HepG2 (cell line): ENCODE measurements at regions not wholly inside any gene's neighbourhood (a gene's known extent, or its start where the extent isn't known, plus 50 kb on each side); places are given as distances from the start of the nearest gene placed in this dataset.

Experiments used
- ATAC-seq: fragments of 200-7000 bp; cut with Tn5 transposase; 3 replicates; pipeline ENCODE4 v1.9.1; 2020; ENCODE audit warnings: mild to moderate bottlenecking, moderate library complexity
- BruUV-seq: library from RNA; stranded (reverse); fragments of 400-500 nt; replicated peaks from 2 replicates; lab custom pipeline; 2021; lab: Mats Ljungman, UMichigan
- CTCF ChIA-PET: fragments of 300-600 bp; formaldehyde crosslinking; extraction: SDS; loops from one replicate; lab custom pipeline; 2021; ENCODE audit warnings: low total read pairs, inconsistent platforms, low intra/inter-chr PET ratio; lab: Yijun Ruan, JAX
- POLR2A ChIA-PET: fragments of 350-600 bp; sonication (Branson Sonifier 250); formaldehyde crosslinking; loops from one replicate; lab custom pipeline; 2020; ENCODE audit warnings: antibody characterized with exemption, inconsistent platforms; lab: Yijun Ruan, JAX
- DNase-seq: peaks from one replicate; pipeline ENCODE4 v3.0.0-alpha.2; 2015; ENCODE audit warnings: low spot score
- FAIRE-seq: peaks from 3 replicates; lab custom pipeline; 2011; peaks lifted over from hg19 to GRCh38; lab: Jason Lieb, UNC
- H2AFZ ChIP-seq: one replicate; pipeline ENCODE4 v1.6.1; 2011; ENCODE audit warnings: low read length, inconsistent platforms
- H3K27ac ChIP-seq: fragments of 300-600 bp; 3 replicates; pipeline ENCODE4 v1.8.0; 2011; ENCODE audit warnings: mixed run types, mild to moderate bottlenecking, mixed read lengths, low read length, inconsistent platforms; ENCODE audit not compliant: insufficient read depth; ENCODE audit errors: extremely low read length
- H3K27me3 ChIP-seq, 2 experiments: fragments of 200-600 bp in 1 of 2; 2 replicates in 1 of 2; 3 replicates in 1 of 2; pipeline versions ENCODE4 v1.6.0 to v1.8.0; 2011; ENCODE audit warnings: low read length in 2 of 2, mild to moderate bottlenecking in 2 of 2, moderate library complexity in 2 of 2, inconsistent platforms in 1 of 2; ENCODE audit not compliant: insufficient read depth in 2 of 2, control insufficient read depth in 1 of 2
- H3K36me3 ChIP-seq, 2 experiments: fragments of 200-600 bp in 1 of 2; replicated peaks in 1 of 2; 2 replicates in 1 of 2; 3 replicates in 1 of 2; pipeline versions ENCODE4 v1.5.1 to v1.8.0; 2011; ENCODE audit warnings: low read length in 2 of 2, inconsistent platforms in 1 of 2; ENCODE audit not compliant: insufficient read depth in 2 of 2, control insufficient read depth in 1 of 2
- H3K4me1 ChIP-seq: 2 replicates; pipeline ENCODE4 v1.5.1; 2012; ENCODE audit warnings: low read length, inconsistent platforms; ENCODE audit not compliant: insufficient read depth
- H3K4me2 ChIP-seq: 2 replicates; pipeline ENCODE4 v1.6.0; 2011; ENCODE audit warnings: low read depth, low read length, inconsistent platforms
- H3K4me3 ChIP-seq, 3 experiments: fragments of 200-600 bp in 1 of 3; sonication (generic), shearing (Covaris generic) in 1 of 3; replicated peaks in 1 of 3; 2 replicates each; pipeline ENCODE4 v1.5.1; 2011 to 2016; ENCODE audit warnings: low read length in 3 of 3, inconsistent platforms in 2 of 3, low read depth in 2 of 3, mild to moderate bottlenecking in 2 of 3, control low read depth in 1 of 3, mixed read lengths in 1 of 3; ENCODE audit not compliant: insufficient read depth in 1 of 3
- H3K79me2 ChIP-seq: one replicate; pipeline ENCODE4 v1.6.1; 2011; ENCODE audit warnings: low read length, inconsistent platforms; ENCODE audit not compliant: insufficient read depth
- H3K9ac ChIP-seq: 2 replicates; pipeline ENCODE4 v1.6.0; 2011; ENCODE audit warnings: mild to moderate bottlenecking, low read depth, low read length, inconsistent platforms; ENCODE audit not compliant: insufficient read depth
- H3K9me3 ChIP-seq: 2 replicates; pipeline ENCODE4 v1.5.1; 2012; ENCODE audit warnings: mild to moderate bottlenecking, low read length
- H4K20me1 ChIP-seq: 2 replicates; pipeline ENCODE4 v1.6.0; 2011; ENCODE audit warnings: inconsistent platforms, mild to moderate bottlenecking, low read length, moderate library complexity; ENCODE audit not compliant: insufficient read depth
- KDM2A ChIP-seq: sonication (generic); formaldehyde crosslinking; IDR thresholded peaks from 2 replicates; pipeline ENCODE4 v1.4.0; 2020; ENCODE audit warnings: low read depth, missing genetic modification reagents, borderline replicate concordance
- MAFK ChIP-seq, 2 experiments: IDR thresholded peaks in 1 of 2; conservative IDR thresholded peaks in 1 of 2; 2 replicates each; pipeline ENCODE4 v1.6.1; 2011; ENCODE audit warnings: improper control_type of control experiment in 2 of 2, low read length in 2 of 2
- NBN ChIP-seq: fragments of 450-650 bp; conservative IDR thresholded peaks from 2 replicates; pipeline ENCODE4 v1.6.1; 2017
- NONO ChIP-seq, 2 experiments: fragments of 450-650 bp in 1 of 2; sonication (generic) in 1 of 2; formaldehyde crosslinking in 1 of 2; IDR thresholded peaks in 1 of 2; conservative IDR thresholded peaks in 1 of 2; 2 replicates each; pipeline versions ENCODE4 v1.6.1 to v1.8.0; 2017 to 2022; ENCODE audit warnings: mild to moderate bottlenecking in 1 of 2, missing genetic modification reagents in 1 of 2, moderate library complexity in 1 of 2
- NR0B2 ChIP-seq: sonication (generic); formaldehyde crosslinking; IDR thresholded peaks from 2 replicates; pipeline ENCODE4 v1.4.0; 2020; ENCODE audit warnings: mild to moderate bottlenecking, missing genetic modification reagents
- RBM22 ChIP-seq: fragments of 200-400 bp; formaldehyde crosslinking; optimal IDR thresholded peaks from 2 replicates; pipeline ENCODE3; 2017; ENCODE audit warnings: mild to moderate bottlenecking, low read length, moderate library complexity
- ZBTB33 ChIP-seq: sonication (generic); formaldehyde crosslinking; IDR thresholded peaks from 2 replicates; pipeline ENCODE4 v1.4.0; 2020; ENCODE audit warnings: missing genetic modification reagents
- ZNF335 ChIP-seq: sonication (generic); formaldehyde crosslinking; IDR thresholded peaks from 2 replicates; pipeline ENCODE4 v1.4.0; 2020; ENCODE audit warnings: missing genetic modification reagents
- ZNF343 ChIP-seq: sonication (generic); formaldehyde crosslinking; IDR thresholded peaks from 2 replicates; pipeline ENCODE4 v1.4.0; 2020; ENCODE audit warnings: mild to moderate bottlenecking, missing genetic modification reagents
- ZNF556 ChIP-seq: sonication (generic); formaldehyde crosslinking; IDR thresholded peaks from 2 replicates; pipeline ENCODE4 v1.4.0; 2020; ENCODE audit warnings: mild to moderate bottlenecking, missing genetic modification reagents, borderline replicate concordance
- ZNF562 ChIP-seq: sonication (generic); formaldehyde crosslinking; IDR thresholded peaks from 2 replicates; pipeline ENCODE4 v1.8.0; 2022; ENCODE audit warnings: missing genetic modification reagents, borderline replicate concordance
- ZNF879 ChIP-seq: sonication (generic); formaldehyde crosslinking; IDR thresholded peaks from 2 replicates; pipeline ENCODE4 v1.8.1; 2023; ENCODE audit warnings: missing genetic modification reagents
- whole genome bisulfite sequencing: methylation state at CpG from one replicate; pipeline ENCODE4 v1.1.6; 2017; ENCODE audit warnings: low lambda C conversion rate; 5-methylcytosine and 5-hydroxymethylcytosine counted together
- in situ Hi-C: cut with HindIII; loops from 2 replicates; pipeline ENCODE4 v1.10.0; 2017; ENCODE audit warnings: low pct_unique_long_range_greater_than_20kb; ENCODE audit not compliant: extremely low pct_ligation_motif_present
- intact Hi-C: fragments of 100-400 bp; cut with micrococcal nuclease; formaldehyde crosslinking; loops from one replicate; pipeline ENCODE4 v1.10.0; 2022; ENCODE audit not compliant: unreplicated experiment
- TF ChIP-seq, protein P1 (sequence below): sonication (generic); formaldehyde crosslinking; IDR thresholded peaks from 2 replicates; pipeline ENCODE4 v1.8.0; 2022; ENCODE audit warnings: missing genetic modification reagents, mild to moderate bottlenecking, inconsistent platforms, borderline replicate concordance
- TF ChIP-seq, protein P2 (sequence below): sonication (generic); formaldehyde crosslinking; conservative IDR thresholded peaks from 2 replicates; pipeline ENCODE4 v1.8.0; 2022; ENCODE audit warnings: mild to moderate bottlenecking, moderate library complexity, missing genetic modification reagents

DNA sequence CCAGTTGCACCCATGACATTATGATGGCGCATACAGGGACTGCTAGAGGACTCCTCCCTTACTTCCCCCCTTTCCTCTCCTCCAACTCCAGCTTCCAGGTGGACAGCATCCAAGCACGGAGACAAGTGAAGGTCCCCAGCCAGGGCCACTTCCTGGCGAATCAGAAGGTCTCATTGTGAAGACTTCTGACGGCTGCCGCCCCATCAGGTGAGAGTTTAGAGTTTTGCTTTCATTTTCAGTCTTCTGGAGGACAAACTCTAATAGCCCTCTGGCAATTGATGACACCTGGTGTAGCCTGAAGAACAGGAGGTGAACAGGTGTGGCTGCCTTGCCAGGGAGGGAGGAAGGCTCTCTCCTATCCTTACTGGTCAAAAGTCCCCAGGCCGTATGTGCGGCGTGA, 77.3 kb upstream of the KCNH7 start:
- Histone ChIP-seq H2AFZ (no peak overlapping the region), H3K79me2 (no peaks in the 10 kb centered on the region), H3K4me3 (no peak overlapping the region), H4K20me1 (no peaks in the 10 kb centered on the region), H3K4me1 (no peaks in the 10 kb centered on the region), H3K4me2 (0 out of 2 replicates have a peak overlapping the region, but pooled peaks have one; percentile 18), H3K9ac (no peak overlapping the region), H3K9me3 (no peaks in the 10 kb centered on the region), H3K36me3 (no peaks in the 10 kb centered on the region), H3K27ac (no peak overlapping the region), H3K27me3 (no peaks in the 10 kb centered on the region)
- intact Hi-C loops (no loop called here), in situ Hi-C loops (no loop called here)
- CTCF ChIA-PET, result no interaction called here
- BruUV-seq, result no TSS peak
- no peak for DNase-seq
- no peak for TF ChIP-seq ZNF562
- no peak for TF ChIP-seq ZBTB33 (CRISPR knock-in tag)
- no peak for TF ChIP-seq MAFK (conservative IDR thresholded peaks at IDR 0.05 in 1 of 2, IDR thresholded peaks at IDR 0.05 in 1 of 2; ENCODE audit: low read length in 2 of 2)
- ATAC-seq, result peak; percentile 32; the same call in 1 of the 3 replicates
- WGBS, result 50% methylated on average over 8 of the region's 8 CpGs
- POLR2A ChIA-PET, result no interaction called here
- FAIRE-seq, result no peak

- Histone ChIP-seq H2AFZ (no peak overlapping the region), H3K4me3 (no peak overlapping the region), H4K20me1 (no peaks in the 10 kb centered on the region), H3K79me2 (no peaks in the 10 kb centered on the region), H3K4me2 (no peak overlapping the region), H3K27me3 (no peaks in the 10 kb centered on the region), H3K4me1 (no peaks in the 10 kb centered on the region), H3K27ac (no peak overlapping the region), H3K9ac (no peak overlapping the region), H3K9me3 (no peaks in the 10 kb centered on the region), H3K36me3 (no peaks in the 10 kb centered on the region)
- BruUV-seq, result no TSS peak
- FAIRE-seq (no peak), ATAC-seq (no peak), DNase-seq (no peak)
- 28% methylated on average over 2 of the region's 2 CpGs for WGBS
- in situ Hi-C loops, result no loop called here
- CTCF ChIA-PET, result no interaction called here
- POLR2A ChIA-PET, result no interaction called here
- intact Hi-C loops, result no loop called here
- TF ChIP-seq, protein P1, sequence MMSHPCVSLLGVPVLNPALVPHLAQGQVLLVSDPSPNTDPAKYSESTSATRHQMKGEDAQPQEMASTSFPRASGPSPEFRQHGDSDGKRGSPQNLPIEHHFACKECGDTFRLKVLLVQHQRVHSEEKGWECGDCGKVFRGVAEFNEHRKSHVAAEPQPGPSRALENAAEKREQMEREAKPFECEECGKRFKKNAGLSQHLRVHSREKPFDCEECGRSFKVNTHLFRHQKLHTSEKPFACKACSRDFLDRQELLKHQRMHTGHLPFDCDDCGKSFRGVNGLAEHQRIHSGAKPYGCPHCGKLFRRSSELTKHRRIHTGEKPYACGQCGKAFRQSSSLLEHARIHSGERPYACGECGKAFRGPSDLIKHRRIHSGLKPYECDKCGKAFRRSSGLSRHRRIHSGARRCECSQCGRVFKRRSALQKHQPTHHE (CRISPR knock-in tag), result no peak
- TF ChIP-seq NBN (no peak), ZNF556 (CRISPR knock-in tag) (no peak), ZNF879 (CRISPR knock-in tag) (no peak), KDM2A (CRISPR knock-in tag) (no peak), NR0B2 (CRISPR knock-in tag) (no peak), NONO (IDR thresholded peaks at IDR 0.05) (no peak), NONO (CRISPR knock-in tag; conservative IDR thresholded peaks at IDR 0.05) (no peak), ZNF343 (no peak), ZNF335 (CRISPR knock-in tag) (no peak), RBM22 (no peak)
- TF ChIP-seq, protein P2, sequence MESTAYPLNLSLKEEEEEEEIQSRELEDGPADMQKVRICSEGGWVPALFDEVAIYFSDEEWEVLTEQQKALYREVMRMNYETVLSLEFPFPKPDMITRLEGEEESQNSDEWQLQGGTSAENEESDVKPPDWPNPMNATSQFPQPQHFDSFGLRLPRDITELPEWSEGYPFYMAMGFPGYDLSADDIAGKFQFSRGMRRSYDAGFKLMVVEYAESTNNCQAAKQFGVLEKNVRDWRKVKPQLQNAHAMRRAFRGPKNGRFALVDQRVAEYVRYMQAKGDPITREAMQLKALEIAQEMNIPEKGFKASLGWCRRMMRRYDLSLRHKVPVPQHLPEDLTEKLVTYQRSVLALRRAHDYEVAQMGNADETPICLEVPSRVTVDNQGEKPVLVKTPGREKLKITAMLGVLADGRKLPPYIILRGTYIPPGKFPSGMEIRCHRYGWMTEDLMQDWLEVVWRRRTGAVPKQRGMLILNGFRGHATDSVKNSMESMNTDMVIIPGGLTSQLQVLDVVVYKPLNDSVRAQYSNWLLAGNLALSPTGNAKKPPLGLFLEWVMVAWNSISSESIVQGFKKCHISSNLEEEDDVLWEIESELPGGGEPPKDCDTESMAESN, result no peak
These were observed 75.6 kb upstream of the KCNH7 start for GRCh38 chr2:162914161-162914560.
